ENCODE measurements at regions not wholly inside any gene's neighbourhood (a gene's known extent, or its start where the extent isn't known, plus 50 kb on each side); places are given as distances from the start of the nearest gene placed in this dataset.
A peak's percentile ranks its signal among the peaks of the same experiment; 100 is the strongest.

DNA sequence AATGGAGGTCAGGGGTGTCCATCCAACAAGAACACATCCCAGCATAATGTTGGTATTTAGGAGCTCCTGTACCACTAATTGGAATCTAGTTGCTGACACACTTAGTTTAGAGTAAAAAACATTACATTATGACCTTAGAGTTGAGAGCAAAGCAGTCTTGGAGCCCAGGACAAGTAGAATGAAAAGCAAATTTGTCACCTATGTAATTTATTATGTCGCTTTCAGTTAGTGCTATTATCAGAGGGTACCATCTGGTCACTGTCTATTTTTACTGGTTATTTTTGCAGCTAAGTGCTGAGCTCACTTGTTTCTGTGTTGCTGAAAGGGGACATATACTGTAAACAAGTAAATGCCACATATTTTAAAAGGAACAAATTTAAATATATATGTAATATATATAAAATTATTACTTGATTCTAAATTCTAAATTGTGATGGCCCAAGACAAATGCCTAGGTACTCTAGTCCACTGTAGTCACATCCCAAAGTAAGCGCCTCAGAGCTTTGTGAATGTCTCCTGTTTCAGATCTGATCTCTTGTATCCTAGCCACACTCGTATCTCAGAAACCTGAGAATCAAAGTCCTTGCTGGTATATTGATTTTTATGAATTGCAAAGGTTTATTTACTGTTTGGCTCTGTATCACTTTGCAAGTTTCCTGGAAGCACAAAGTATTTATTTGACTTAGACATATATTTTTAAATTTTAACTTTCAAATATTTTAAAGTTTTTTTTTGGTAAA lies 148.6 kb upstream of the MAN1A1 start (continued):
- no peak for TF ChIP-seq ZNF839 (CRISPR knock-in tag; IDR thresholded peaks at IDR 0.05; ENCODE audit: borderline replicate concordance)
- TF ChIP-seq NCOA2 (CRISPR knock-in tag; IDR thresholded peaks at IDR 0.05) = peak; percentile 83
- TF ChIP-seq CBX5 (CRISPR knock-in tag; IDR thresholded peaks at IDR 0.05; ENCODE audit: borderline replicate concordance) = no peak
- TF ChIP-seq, protein P1, sequence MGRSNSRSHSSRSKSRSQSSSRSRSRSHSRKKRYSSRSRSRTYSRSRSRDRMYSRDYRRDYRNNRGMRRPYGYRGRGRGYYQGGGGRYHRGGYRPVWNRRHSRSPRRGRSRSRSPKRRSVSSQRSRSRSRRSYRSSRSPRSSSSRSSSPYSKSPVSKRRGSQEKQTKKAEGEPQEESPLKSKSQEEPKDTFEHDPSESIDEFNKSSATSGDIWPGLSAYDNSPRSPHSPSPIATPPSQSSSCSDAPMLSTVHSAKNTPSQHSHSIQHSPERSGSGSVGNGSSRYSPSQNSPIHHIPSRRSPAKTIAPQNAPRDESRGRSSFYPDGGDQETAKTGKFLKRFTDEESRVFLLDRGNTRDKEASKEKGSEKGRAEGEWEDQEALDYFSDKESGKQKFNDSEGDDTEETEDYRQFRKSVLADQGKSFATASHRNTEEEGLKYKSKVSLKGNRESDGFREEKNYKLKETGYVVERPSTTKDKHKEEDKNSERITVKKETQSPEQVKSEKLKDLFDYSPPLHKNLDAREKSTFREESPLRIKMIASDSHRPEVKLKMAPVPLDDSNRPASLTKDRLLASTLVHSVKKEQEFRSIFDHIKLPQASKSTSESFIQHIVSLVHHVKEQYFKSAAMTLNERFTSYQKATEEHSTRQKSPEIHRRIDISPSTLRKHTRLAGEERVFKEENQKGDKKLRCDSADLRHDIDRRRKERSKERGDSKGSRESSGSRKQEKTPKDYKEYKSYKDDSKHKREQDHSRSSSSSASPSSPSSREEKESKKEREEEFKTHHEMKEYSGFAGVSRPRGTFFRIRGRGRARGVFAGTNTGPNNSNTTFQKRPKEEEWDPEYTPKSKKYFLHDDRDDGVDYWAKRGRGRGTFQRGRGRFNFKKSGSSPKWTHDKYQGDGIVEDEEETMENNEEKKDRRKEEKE (IDR thresholded peaks at IDR 0.05) = no peak
- no peak for TF ChIP-seq FOXC1 (CRISPR knock-in tag; IDR thresholded peaks at IDR 0.05; ENCODE audit: borderline replicate concordance)
- TF ChIP-seq DNMT1 (CRISPR knock-in tag; IDR thresholded peaks at IDR 0.05) = no peak
- no peak for TF ChIP-seq ZNF75D (CRISPR knock-in tag; IDR thresholded peaks at IDR 0.05; ENCODE audit: borderline replicate concordance)
- no peak for TF ChIP-seq ZNF788 (CRISPR knock-in tag; IDR thresholded peaks at IDR 0.05; ENCODE audit: borderline replicate concordance)
- no peak for TF ChIP-seq ZNF274 (CRISPR knock-in tag; IDR thresholded peaks at IDR 0.05)
- no peak for TF ChIP-seq BHLHE40 (IDR thresholded peaks at IDR 0.05; ENCODE audit: low read length)
- no peak for TF ChIP-seq TP53 (CRISPR knock-in tag; conservative IDR thresholded peaks at IDR 0.05)
- TF ChIP-seq, protein P2, sequence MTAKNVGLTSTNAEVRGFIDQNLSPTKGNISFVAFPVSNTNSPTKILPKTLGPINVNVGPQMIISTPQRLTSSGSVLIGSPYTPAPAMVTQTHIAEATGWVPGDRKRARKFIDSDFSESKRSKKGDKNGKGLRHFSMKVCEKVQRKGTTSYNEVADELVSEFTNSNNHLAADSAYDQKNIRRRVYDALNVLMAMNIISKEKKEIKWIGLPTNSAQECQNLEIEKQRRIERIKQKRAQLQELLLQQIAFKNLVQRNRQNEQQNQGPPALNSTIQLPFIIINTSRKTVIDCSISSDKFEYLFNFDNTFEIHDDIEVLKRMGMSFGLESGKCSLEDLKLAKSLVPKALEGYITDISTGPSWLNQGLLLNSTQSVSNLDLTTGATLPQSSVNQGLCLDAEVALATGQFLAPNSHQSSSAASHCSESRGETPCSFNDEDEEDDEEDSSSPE (CRISPR knock-in tag; IDR thresholded peaks at IDR 0.05) = no peak
- TF ChIP-seq, protein P3, sequence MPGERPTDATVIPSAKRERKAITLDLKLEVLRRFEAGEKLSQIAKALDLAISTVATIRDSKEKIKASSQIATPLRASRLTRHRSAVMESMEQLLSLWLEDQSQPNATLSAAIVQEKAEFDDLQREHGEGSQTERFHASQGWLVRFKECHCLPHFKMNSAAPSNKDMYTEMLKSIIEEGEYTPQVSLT (CRISPR knock-in tag; IDR thresholded peaks at IDR 0.05; ENCODE audit: borderline replicate concordance, low read depth) = no peak
- TF ChIP-seq ZNF17 (CRISPR knock-in tag; IDR thresholded peaks at IDR 0.05) = no peak
- TF ChIP-seq U2AF2 (IDR thresholded peaks at IDR 0.05; ENCODE audit: low read depth, low read length) = no peak
- TF ChIP-seq ZNF878 (CRISPR knock-in tag; IDR thresholded peaks at IDR 0.05) = no peak
- no peak for TF ChIP-seq ZNF326 (CRISPR knock-in tag; IDR thresholded peaks at IDR 0.05; ENCODE audit: borderline replicate concordance)
- no peak for TF ChIP-seq ZBTB8A (CRISPR knock-in tag; IDR thresholded peaks at IDR 0.05; ENCODE audit: borderline replicate concordance, low read depth)
- no peak for TF ChIP-seq ETV6 (CRISPR knock-in tag; conservative IDR thresholded peaks at IDR 0.05)
- TF ChIP-seq, protein P4, sequence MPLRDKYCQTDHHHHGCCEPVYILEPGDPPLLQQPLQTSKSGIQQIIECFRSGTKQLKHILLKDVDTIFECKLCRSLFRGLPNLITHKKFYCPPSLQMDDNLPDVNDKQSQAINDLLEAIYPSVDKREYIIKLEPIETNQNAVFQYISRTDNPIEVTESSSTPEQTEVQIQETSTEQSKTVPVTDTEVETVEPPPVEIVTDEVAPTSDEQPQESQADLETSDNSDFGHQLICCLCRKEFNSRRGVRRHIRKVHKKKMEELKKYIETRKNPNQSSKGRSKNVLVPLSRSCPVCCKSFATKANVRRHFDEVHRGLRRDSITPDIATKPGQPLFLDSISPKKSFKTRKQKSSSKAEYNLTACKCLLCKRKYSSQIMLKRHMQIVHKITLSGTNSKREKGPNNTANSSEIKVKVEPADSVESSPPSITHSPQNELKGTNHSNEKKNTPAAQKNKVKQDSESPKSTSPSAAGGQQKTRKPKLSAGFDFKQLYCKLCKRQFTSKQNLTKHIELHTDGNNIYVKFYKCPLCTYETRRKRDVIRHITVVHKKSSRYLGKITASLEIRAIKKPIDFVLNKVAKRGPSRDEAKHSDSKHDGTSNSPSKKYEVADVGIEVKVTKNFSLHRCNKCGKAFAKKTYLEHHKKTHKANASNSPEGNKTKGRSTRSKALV (CRISPR knock-in tag; IDR thresholded peaks at IDR 0.05) = no peak
- TF ChIP-seq ZNF792 (CRISPR knock-in tag; IDR thresholded peaks at IDR 0.05) = no peak
